ENCODE measurements at regions not wholly inside any gene's neighbourhood (a gene's known extent, or its start where the extent isn't known, plus 50 kb on each side); places are given as distances from the start of the nearest gene placed in this dataset.
"Not testable (repeated sequence)": the region's sequence is repeated elsewhere in the genome, so short reads cannot be mapped to it uniquely, and the experiment has no call there.

- no peak for DNase-seq (ENCODE audit: low read depth)
Observed at GRCh38 chr7:113783403-113783802, 135.4 kb downstream of the PPP1R3A start.

- DNase-seq (ENCODE audit: low read depth) = no peak
Observed at GRCh38 chr7:113775804-113776203, 143.0 kb downstream of the PPP1R3A start.

GRCh38 chr7:113775401-113775800 is 143.4 kb downstream of the PPP1R3A start:
- no peak for DNase-seq (ENCODE audit: low read depth)

GRCh38 chr7:113774182-113774807 is 144.5 kb downstream of the PPP1R3A start:
- DNase-seq (ENCODE audit: low read depth) = no peak

- DNase-seq (ENCODE audit: low read depth) = no peak
Observed at GRCh38 chr7:113770146-113770738, 148.6 kb downstream of the PPP1R3A start.

- no peak for DNase-seq (ENCODE audit: low read depth)
Observed at GRCh38 chr7:113768387-113768786, 150.4 kb downstream of the PPP1R3A start.

GRCh38 chr7:113764401-113765035 is 154.3 kb downstream of the PPP1R3A start:
- no peak for DNase-seq (ENCODE audit: low read depth)

- DNase-seq (ENCODE audit: low read depth) = no peak
Observed at GRCh38 chr7:113763226-113763625, 155.6 kb downstream of the PPP1R3A start.

GRCh38 chr7:113756250-113756649 is 162.6 kb downstream of the PPP1R3A start:
- no peak for DNase-seq (ENCODE audit: low read depth)

GRCh38 chr7:113752689-113753088 is 166.1 kb downstream of the PPP1R3A start:
- no peak for DNase-seq (ENCODE audit: low read depth)

GRCh38 chr7:113752289-113752688 is 166.5 kb downstream of the PPP1R3A start:
- DNase-seq (ENCODE audit: low read depth) = no peak

GRCh38 chr7:113751547-113751946 is 167.3 kb downstream of the PPP1R3A start:
- no peak for DNase-seq (ENCODE audit: low read depth)

- DNase-seq (ENCODE audit: low read depth) = not testable (repeated sequence)
Observed at GRCh38 chr7:113748385-113748784, 170.4 kb downstream of the PPP1R3A start.

GRCh38 chr7:113742946-113743431 is 175.8 kb downstream of the PPP1R3A start:
- DNase-seq (ENCODE audit: low read depth) = not testable (repeated sequence)

GRCh38 chr7:113742377-113742776 is 176.4 kb downstream of the PPP1R3A start:
- no peak for DNase-seq (ENCODE audit: low read depth)

GRCh38 chr7:113731571-113731970 is 187.2 kb downstream of the PPP1R3A start:
- DNase-seq (ENCODE audit: low read depth) = no peak

- no peak for DNase-seq (ENCODE audit: low read depth)
Observed at GRCh38 chr7:113730309-113730955, 188.4 kb downstream of the PPP1R3A start.

- DNase-seq (ENCODE audit: low read depth) = no peak
Observed at GRCh38 chr7:113727486-113727885, 191.3 kb downstream of the PPP1R3A start.

GRCh38 chr7:113722006-113722405 is 196.8 kb downstream of the PPP1R3A start:
- no peak for DNase-seq (ENCODE audit: low read depth)

GRCh38 chr7:113717739-113718138 is 201.1 kb downstream of the PPP1R3A start:
- no peak for DNase-seq (ENCODE audit: low read depth)

GRCh38 chr7:113715981-113716856 is 202.6 kb downstream of the PPP1R3A start:
- no peak for DNase-seq (ENCODE audit: low read depth)

GRCh38 chr7:113715262-113715661 is 203.5 kb downstream of the PPP1R3A start:
- no peak for DNase-seq (ENCODE audit: low read depth)

Data from activated gamma-delta T cell treated with anti-CD3 and anti-CD28 coated beads, Interleukin-2, amount 50 U/mL, for 16 hours (primary cell).